ENCODE measurements at regions not wholly inside any gene's neighbourhood (a gene's known extent, or its start where the extent isn't known, plus 50 kb on each side); places are given as distances from the start of the nearest gene placed in this dataset.

DNA sequence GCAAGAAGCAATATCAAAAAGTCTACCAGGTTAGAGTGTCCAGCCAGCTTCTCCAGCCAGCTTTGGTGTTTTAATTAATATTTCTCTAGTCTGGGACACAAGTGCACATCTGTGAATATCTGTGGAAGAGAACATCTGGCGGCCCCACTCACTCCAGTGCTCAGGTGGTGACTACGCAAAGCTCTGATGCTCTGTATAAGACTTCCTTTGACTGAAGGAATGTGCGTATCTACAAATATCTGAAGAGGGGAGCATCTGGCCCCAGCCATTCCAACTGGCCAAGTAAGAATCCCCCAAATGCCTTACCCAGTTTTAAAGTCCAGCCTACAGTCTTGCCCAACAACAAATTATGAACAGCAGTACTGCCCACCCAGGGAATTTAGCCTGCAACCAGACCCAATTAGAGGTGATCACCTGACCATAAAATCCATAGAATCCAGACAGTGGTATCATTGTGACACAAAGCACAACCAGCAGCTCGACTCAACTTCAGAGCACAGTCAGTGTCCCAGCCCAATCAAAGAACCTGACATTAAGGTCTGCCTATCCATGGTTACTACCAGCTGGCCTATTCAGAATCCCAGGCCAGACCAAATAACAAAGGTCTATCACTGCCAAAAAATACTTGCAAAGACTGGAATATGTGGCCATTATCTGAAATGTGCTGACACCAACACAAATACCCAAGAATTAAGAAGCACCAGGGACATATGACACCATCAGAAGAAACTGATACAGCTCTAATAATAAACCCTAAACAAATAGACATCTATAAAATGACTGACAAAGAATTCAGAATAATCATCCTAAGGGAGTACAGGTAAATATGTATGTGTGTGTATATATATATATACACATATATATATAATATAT is 76.1 kb upstream of the MANEA start:
- no peak for DNase-seq (ENCODE audit: low spot score)

DNA sequence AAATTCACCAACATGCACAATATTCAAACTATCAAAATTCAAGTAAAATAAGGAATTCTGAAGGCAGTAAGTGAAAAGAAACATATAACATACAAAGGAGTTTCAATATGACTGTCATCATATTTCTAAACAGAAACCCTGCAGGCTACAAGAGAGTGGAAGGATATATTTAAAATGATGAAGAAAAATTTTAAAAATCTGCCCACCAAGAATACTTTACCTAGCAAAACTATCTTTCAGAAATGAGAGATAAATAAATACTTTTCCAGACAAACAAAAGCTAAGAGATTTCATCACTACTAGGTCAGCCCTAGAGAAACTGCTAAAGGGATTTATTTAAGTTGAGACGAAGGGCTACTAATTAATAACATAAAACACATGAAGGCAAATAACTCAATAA is 73.8 kb upstream of the MANEA start:
- no peak for DNase-seq (ENCODE audit: low spot score)

DNA sequence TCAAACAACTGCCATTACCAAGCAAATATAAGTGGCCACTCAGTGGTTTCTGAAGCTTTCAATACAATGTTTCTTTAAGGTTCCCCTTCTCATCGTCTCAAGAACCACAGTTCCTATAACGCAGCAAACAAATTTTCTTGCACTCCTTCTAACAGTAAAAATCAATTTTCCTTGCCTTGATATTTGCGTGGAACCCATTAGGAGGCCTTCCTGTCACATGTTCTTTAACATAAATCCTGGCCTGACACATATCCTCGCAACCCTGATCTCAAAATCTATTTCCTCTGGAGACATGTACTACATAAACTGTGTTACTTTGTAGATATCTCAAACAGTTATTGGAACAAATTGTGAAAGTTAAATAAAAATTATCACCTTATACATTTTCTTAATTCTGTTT is 65.9 kb upstream of the MANEA start:
- no peak for DNase-seq (ENCODE audit: low spot score)

DNA sequence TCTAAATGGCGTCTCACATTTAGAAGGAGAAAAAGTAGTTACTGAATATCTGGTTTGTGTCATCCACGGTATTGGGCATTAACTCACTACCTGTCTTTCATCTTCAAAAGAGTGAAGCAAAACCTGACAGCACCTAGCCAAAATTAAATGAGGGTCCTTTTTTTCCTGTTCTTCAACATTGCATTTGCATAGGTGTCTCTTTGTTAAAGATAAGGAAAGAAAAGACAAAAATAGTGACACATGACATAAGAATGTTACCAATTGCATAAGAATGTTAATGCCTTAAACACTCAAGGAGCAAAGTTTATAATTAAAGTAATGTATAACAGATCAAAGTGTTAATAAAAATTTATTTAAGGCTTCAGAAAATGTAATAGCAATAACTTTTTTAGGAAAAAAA is 61.4 kb upstream of the MANEA start:
- no peak for DNase-seq (ENCODE audit: low spot score)

DNA sequence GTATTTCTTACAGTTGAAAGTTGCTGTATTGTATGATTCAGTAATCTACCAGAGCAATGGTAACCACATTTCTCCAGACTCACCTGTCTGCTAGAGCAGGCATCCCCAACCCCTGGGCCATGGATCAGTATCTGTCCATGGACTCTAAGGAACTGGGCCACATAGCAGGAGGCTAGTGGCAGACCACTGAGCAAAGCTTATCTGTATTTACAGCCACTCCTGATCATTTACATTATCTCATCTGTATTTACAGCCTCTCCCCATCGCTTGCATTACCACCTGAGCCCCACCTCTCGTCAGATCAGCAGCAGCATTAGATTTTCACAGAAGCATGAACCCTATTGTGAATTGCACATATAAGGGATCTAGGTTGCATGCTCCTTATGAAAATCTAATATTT is 60.3 kb upstream of the MANEA start:
- no peak for DNase-seq (ENCODE audit: low spot score)

DNA sequence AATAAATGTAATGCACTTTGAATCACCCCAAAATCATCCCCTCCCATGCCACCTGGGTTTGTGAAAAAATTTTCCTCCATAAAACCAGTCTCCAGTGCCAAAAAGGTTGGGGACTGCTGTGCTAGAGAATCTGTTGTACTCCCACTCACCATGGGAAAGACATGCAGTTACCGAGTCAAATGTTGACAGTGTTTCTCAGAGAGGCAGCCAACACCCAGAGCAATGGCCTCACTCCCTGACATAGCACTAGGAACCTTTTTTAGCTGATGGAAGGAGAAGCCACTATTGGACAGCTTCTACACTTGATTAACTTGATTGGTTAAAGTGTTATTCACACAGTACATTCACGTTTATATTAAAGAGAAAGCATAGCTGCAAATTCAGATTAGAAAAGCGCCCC is 59.8 kb upstream of the MANEA start:
- DNase-seq (ENCODE audit: low spot score) = no peak

DNA sequence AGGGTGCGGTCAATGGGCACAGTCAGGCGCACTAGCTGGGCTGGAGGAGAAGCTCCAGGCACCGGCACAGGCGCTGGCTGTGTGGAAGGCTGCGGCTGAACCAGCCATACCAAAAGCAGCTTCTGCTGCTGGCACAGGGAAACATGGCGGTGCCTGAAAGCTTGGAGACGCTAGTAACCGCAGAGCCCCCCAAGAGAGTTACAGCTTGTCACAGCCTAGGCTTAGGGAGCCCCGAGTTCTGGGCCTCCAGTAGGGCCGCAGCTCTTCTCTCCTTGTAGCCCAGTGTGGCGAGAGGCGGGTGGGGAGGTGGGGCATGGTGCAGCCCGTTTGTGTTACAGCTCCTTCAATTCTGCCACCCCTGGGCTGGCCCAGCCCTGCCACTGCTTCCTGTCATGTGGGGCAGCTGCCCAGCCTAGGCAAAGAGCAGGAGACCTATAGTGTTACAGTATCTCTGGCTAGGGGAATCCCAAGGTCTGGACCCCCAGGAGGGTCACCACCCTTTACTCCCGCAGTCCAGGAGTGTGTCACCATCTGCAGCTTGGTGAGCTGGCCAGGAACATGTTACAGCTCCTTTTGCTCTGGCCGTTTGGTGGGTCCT is 58.6 kb upstream of the MANEA start:
- DNase-seq (ENCODE audit: low spot score) = no peak

DNA sequence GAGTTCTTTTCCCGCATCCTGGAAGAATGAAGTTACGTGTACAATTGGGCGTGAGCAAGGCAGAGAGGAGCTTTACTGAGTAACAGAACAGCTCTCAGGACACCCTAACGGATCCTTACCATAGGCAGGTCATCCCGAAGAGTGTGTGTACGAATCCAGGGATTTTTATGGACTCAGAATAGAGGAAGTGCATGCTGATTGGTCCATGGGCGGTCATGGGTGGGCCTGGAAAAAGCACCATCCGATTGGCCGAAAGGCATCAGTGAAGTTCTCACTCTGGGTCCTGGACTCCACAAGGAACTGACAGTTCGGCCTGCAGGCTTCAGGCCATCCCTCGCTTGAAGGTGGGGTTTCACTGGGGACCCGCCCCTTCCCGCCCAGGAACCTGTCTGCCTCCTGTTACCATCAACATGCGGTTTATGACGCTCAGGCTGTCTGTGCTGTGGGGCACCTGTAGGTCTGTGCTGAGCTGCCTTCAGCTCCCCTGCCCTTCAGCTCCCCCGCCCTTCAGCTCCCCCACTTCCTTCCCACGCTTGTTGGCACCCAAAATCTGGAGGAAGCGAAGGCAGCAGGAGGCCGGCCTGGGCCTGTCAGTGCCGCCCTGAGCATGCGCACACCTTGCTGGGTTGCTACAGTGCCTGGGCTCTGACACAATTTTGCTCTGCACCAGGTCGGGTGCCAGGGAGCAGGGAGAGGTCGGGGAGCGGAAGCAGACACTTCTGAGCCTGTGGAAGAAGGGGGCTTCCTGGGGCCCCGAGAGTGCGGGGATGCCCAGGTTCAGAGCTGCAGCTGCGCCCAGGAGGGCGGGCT is 57.9 kb upstream of the MANEA start:
- no peak for DNase-seq (ENCODE audit: low spot score)

DNA sequence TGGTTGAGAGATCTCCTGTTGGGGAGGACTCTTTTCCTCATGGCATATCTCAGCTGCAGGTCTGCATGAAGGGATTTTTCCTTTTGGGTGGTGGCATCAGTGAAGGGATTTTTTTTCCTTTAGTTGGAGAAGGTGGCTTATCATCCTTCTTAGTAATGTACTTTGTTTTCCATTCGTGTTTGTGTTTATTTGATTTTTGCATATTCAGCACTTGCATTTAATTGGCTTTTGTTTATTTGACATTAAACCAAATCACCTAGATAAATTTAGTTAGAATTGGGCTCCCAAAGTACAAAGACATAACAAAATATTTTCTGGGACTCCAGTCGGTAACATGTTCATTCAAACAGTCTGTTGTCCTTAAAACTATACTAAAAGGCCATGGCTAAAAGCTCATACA is 56.2 kb upstream of the MANEA start:
- DNase-seq (ENCODE audit: low spot score) = no peak

Measured in CD4-positive, alpha-beta T cell treated with Interleukin-15 for 4 hours (primary cell).